ENCODE measurements at regions not wholly inside any gene's neighbourhood (a gene's known extent, or its start where the extent isn't known, plus 50 kb on each side); places are given as distances from the start of the nearest gene placed in this dataset.

- DNase-seq (ENCODE audit: extremely low read depth in 1 of 2, low read depth in 1 of 2), result no peak
Observed at GRCh38 chr4:32184186-32184585, 1464.0 kb downstream of the PCDH7 start.

- no peak for DNase-seq (ENCODE audit: extremely low read depth in 1 of 2, low read depth in 1 of 2)
Observed at GRCh38 chr4:32189130-32189529, 1469.0 kb downstream of the PCDH7 start.

- DNase-seq (ENCODE audit: extremely low read depth in 1 of 2, low read depth in 1 of 2), result no peak
Observed at GRCh38 chr4:32189788-32190187, 1469.6 kb downstream of the PCDH7 start.

- DNase-seq (ENCODE audit: extremely low read depth in 1 of 2, low read depth in 1 of 2), result no peak
Observed at GRCh38 chr4:32191961-32192360, 1471.8 kb downstream of the PCDH7 start.

GRCh38 chr4:32192363-32192762 is 1472.2 kb downstream of the PCDH7 start:
- no peak for DNase-seq (ENCODE audit: extremely low read depth in 1 of 2, low read depth in 1 of 2)

GRCh38 chr4:32192991-32193390 is 1472.8 kb downstream of the PCDH7 start:
- DNase-seq (ENCODE audit: extremely low read depth in 1 of 2, low read depth in 1 of 2), result no peak

- no peak for DNase-seq (ENCODE audit: extremely low read depth in 1 of 2, low read depth in 1 of 2)
Observed at GRCh38 chr4:32196950-32197688, 1477.0 kb downstream of the PCDH7 start.

- DNase-seq (ENCODE audit: extremely low read depth in 1 of 2, low read depth in 1 of 2), result no peak
Observed at GRCh38 chr4:32199639-32200038, 1479.5 kb downstream of the PCDH7 start.

GRCh38 chr4:32203340-32203739 is 1483.2 kb downstream of the PCDH7 start:
- no peak for DNase-seq (ENCODE audit: extremely low read depth in 1 of 2, low read depth in 1 of 2)

- no peak for DNase-seq (ENCODE audit: extremely low read depth in 1 of 2, low read depth in 1 of 2)
Observed at GRCh38 chr4:32206756-32207155, 1486.6 kb downstream of the PCDH7 start.

GRCh38 chr4:32207456-32207855 is 1487.3 kb downstream of the PCDH7 start:
- no peak for DNase-seq (ENCODE audit: extremely low read depth in 1 of 2, low read depth in 1 of 2)

- DNase-seq (ENCODE audit: extremely low read depth in 1 of 2, low read depth in 1 of 2), result no peak
Observed at GRCh38 chr4:32215277-32215676, 1495.1 kb downstream of the PCDH7 start.

GRCh38 chr4:32216502-32216901 is 1496.3 kb downstream of the PCDH7 start:
- DNase-seq (ENCODE audit: extremely low read depth in 1 of 2, low read depth in 1 of 2), result no peak

- DNase-seq (ENCODE audit: extremely low read depth in 1 of 2, low read depth in 1 of 2), result no peak
Observed at GRCh38 chr4:32219306-32220075, 1499.3 kb downstream of the PCDH7 start.

GRCh38 chr4:32226204-32226603 is 1506.0 kb downstream of the PCDH7 start:
- DNase-seq (ENCODE audit: extremely low read depth in 1 of 2, low read depth in 1 of 2), result no peak

GRCh38 chr4:32226733-32227132 is 1506.6 kb downstream of the PCDH7 start:
- no peak for DNase-seq (ENCODE audit: extremely low read depth in 1 of 2, low read depth in 1 of 2)

GRCh38 chr4:32243926-32244325 is 1523.8 kb downstream of the PCDH7 start:
- DNase-seq (ENCODE audit: extremely low read depth in 1 of 2, low read depth in 1 of 2), result no peak

GRCh38 chr4:32249040-32249439 is 1528.9 kb downstream of the PCDH7 start:
- DNase-seq (ENCODE audit: extremely low read depth in 1 of 2, low read depth in 1 of 2), result no peak

GRCh38 chr4:32251126-32251525 is 1531.0 kb downstream of the PCDH7 start:
- no peak for DNase-seq (ENCODE audit: extremely low read depth in 1 of 2, low read depth in 1 of 2)

GRCh38 chr4:32251926-32252325 is 1531.8 kb downstream of the PCDH7 start:
- DNase-seq (ENCODE audit: extremely low read depth in 1 of 2, low read depth in 1 of 2), result no peak

GRCh38 chr4:32254216-32254615 is 1534.0 kb downstream of the PCDH7 start:
- DNase-seq (ENCODE audit: extremely low read depth in 1 of 2, low read depth in 1 of 2), result no peak

- no peak for DNase-seq (ENCODE audit: extremely low read depth in 1 of 2, low read depth in 1 of 2)
Observed at GRCh38 chr4:32258986-32259385, 1538.8 kb downstream of the PCDH7 start.

All from stimulated activated CD8-positive, alpha-beta memory T cell treated with anti-CD3 and anti-CD28 coated beads, Interleukin-7, amount 100 ng/mL, for 48 hours (primary cell).